ENCODE measurements at regions not wholly inside any gene's neighbourhood (a gene's known extent, or its start where the extent isn't known, plus 50 kb on each side); places are given as distances from the start of the nearest gene placed in this dataset.

DNA sequence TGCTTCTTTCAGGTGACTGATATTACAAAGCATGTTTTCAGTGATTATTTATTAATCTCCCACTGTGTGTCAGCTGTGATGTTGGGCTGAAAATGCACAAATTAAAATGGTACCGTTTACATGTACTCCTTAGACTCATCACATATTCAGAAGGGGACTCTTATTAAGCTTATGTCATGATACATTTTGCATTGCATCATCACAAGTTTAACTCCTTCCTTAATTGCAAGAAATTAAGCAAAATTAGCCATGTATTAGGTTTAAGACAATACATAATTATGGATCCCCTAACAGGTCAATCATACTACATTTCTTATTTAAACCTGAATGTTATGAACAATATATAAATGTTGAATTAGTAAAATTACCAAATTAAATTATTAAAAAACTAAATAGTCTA, 899.1 kb downstream of the TMEM182 start:
- peaks cover 10% of the 10 kb centered on the region for H3K27me3 Mint-ChIP-seq (ENCODE audit: insufficient read depth, unreplicated experiment)

DNA sequence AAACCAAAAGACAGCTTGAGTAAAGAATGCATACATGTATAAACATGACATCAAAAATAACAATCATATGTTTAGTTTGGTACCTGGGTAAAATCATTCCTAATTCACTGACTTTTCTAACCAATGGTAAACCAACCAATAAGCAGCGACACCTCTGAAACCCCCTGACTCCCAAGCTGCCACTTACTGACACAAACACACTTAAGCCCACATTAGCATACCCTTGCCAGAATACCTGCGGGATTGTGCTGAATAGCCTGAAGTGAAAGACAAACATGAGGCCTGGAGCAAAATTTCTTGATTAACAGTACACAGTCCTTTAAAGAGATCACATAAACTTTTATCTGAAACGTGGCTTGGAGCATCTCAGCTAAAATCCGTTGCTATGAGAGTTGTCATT, 902.9 kb downstream of the TMEM182 start:
- H3K4me1 Mint-ChIP-seq (ENCODE audit: insufficient read depth, unreplicated experiment) = no peaks in the 10 kb centered on the region
- H3K36me3 Mint-ChIP-seq (ENCODE audit: insufficient read depth, unreplicated experiment) = no peaks in the 10 kb centered on the region
- intact Hi-C loops (cut with micrococcal nuclease) = no loop called here
- ChIA-PET POLR2A (no interaction called here), CTCF (interaction anchor here (0.7 kb wide), 1 partner anchor 710 kb away, joined by 3 read pairs; no protein-coding TSS in a partner anchor)
- no peak for DNase-seq (ENCODE audit: unreplicated experiment)
- H3K4me3 Mint-ChIP-seq (ENCODE audit: unreplicated experiment) = no peak overlapping the region
- H3K27me3 Mint-ChIP-seq (ENCODE audit: insufficient read depth, unreplicated experiment) = peaks cover 10% of the 10 kb centered on the region
- H3K9me3 Mint-ChIP-seq (ENCODE audit: unreplicated experiment) = no peaks in the 10 kb centered on the region
- no peak overlapping the region for H3K27ac Mint-ChIP-seq (ENCODE audit: low read depth, unreplicated experiment)
- TF ChIP-seq, protein P1, sequence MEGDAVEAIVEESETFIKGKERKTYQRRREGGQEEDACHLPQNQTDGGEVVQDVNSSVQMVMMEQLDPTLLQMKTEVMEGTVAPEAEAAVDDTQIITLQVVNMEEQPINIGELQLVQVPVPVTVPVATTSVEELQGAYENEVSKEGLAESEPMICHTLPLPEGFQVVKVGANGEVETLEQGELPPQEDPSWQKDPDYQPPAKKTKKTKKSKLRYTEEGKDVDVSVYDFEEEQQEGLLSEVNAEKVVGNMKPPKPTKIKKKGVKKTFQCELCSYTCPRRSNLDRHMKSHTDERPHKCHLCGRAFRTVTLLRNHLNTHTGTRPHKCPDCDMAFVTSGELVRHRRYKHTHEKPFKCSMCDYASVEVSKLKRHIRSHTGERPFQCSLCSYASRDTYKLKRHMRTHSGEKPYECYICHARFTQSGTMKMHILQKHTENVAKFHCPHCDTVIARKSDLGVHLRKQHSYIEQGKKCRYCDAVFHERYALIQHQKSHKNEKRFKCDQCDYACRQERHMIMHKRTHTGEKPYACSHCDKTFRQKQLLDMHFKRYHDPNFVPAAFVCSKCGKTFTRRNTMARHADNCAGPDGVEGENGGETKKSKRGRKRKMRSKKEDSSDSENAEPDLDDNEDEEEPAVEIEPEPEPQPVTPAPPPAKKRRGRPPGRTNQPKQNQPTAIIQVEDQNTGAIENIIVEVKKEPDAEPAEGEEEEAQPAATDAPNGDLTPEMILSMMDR (IDR thresholded peaks at IDR 0.05; ENCODE audit: unreplicated experiment) = no peak
- BruUV-seq (replicated peaks) = no TSS peak

More for the DNA sequence above, 899.1 kb downstream of the TMEM182 start:
- H3K27ac Mint-ChIP-seq (ENCODE audit: low read depth, unreplicated experiment) = no peak overlapping the region
- no peaks in the 10 kb centered on the region for H3K9me3 Mint-ChIP-seq (ENCODE audit: unreplicated experiment)
- ChIA-PET POLR2A (no interaction called here), CTCF (no interaction called here)
- no peak overlapping the region for H3K4me3 Mint-ChIP-seq (ENCODE audit: unreplicated experiment)
- TF ChIP-seq, protein P1 (IDR thresholded peaks at IDR 0.05; ENCODE audit: unreplicated experiment) = no peak
- intact Hi-C loops (cut with micrococcal nuclease) = no loop called here
- no peak for DNase-seq (ENCODE audit: unreplicated experiment)
- BruUV-seq (replicated peaks) = no TSS peak
- H3K36me3 Mint-ChIP-seq (ENCODE audit: insufficient read depth, unreplicated experiment) = no peaks in the 10 kb centered on the region
- no peaks in the 10 kb centered on the region for H3K4me1 Mint-ChIP-seq (ENCODE audit: insufficient read depth, unreplicated experiment)

DNA sequence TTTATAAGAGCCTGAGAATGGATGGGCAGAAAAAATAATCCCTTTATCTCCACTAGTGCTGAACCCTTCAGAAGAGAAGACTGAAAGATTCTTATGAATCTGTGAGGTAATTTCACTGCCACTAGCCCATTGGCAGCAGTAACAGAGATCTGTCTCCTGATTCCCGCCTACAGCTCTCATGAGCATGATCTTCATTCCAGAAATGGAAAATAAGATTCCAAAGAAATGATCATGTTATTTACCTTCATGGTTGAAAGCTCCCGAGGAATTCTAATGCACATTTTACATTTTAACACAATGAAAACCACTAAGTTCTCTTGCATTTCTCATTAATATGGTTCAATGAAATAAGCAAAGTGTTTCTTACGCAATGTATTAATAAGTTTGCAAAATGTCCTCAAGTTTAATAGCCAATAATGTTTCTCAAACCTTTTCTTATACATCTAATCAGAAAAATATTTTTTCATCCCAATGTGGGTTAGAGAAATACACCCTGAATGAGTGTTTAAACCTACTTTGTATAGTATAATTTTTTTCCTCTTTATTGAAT, 905.6 kb downstream of the TMEM182 start:
- TF ChIP-seq, protein P1 (IDR thresholded peaks at IDR 0.05; ENCODE audit: unreplicated experiment) = no peak
- CTCF ChIA-PET = interaction anchor here (0.7 kb wide), 1 partner anchor 79 kb away, joined by 3 read pairs; no protein-coding TSS in a partner anchor

DNA sequence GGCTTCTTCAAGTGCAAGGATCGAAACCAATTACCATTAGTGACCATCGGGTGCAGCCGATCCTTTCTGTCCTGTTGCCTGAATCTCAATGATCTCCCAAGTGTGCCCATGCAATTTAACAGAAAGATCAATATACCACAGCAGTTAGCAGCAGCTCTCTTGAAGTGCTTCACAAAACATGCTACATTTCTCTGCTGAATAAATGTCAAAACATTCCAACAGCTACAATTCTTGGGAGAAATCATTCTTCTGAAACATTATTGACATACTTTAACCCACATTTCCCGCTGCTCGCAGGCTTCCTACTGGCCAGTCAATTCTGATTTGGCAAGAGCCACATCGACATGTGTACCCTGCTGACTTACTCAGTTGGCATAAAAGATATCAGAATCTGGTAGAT, 907.7 kb downstream of the TMEM182 start:
- ChIA-PET POLR2A (no interaction called here), CTCF (no interaction called here)
- H3K9me3 Mint-ChIP-seq (ENCODE audit: unreplicated experiment) = peaks cover 2% of the 10 kb centered on the region
- no peaks in the 10 kb centered on the region for H3K27me3 Mint-ChIP-seq (ENCODE audit: insufficient read depth, unreplicated experiment)
- H3K4me1 Mint-ChIP-seq (ENCODE audit: insufficient read depth, unreplicated experiment) = no peaks in the 10 kb centered on the region
- no peak overlapping the region for H3K4me3 Mint-ChIP-seq (ENCODE audit: unreplicated experiment)
- no TSS peak for BruUV-seq (replicated peaks)
- TF ChIP-seq, protein P1 (IDR thresholded peaks at IDR 0.05; ENCODE audit: unreplicated experiment) = no peak
- DNase-seq (ENCODE audit: unreplicated experiment) = no peak
- no peak overlapping the region for H3K27ac Mint-ChIP-seq (ENCODE audit: low read depth, unreplicated experiment)
- no peaks in the 10 kb centered on the region for H3K36me3 Mint-ChIP-seq (ENCODE audit: insufficient read depth, unreplicated experiment)
- intact Hi-C loops (cut with micrococcal nuclease) = no loop called here

More for the DNA sequence above, 905.6 kb downstream of the TMEM182 start:
- Mint-ChIP-seq H3K4me3 (ENCODE audit: unreplicated experiment) (no peak overlapping the region), H3K9me3 (ENCODE audit: unreplicated experiment) (no peaks in the 10 kb centered on the region), H3K36me3 (ENCODE audit: insufficient read depth, unreplicated experiment) (no peaks in the 10 kb centered on the region), H3K4me1 (ENCODE audit: insufficient read depth, unreplicated experiment) (no peaks in the 10 kb centered on the region), H3K27ac (ENCODE audit: low read depth, unreplicated experiment) (no peak overlapping the region), H3K27me3 (ENCODE audit: insufficient read depth, unreplicated experiment) (no peaks in the 10 kb centered on the region)
- DNase-seq (ENCODE audit: unreplicated experiment) = no peak
- POLR2A ChIA-PET = no interaction called here
- intact Hi-C loops (cut with micrococcal nuclease) = no loop called here
- no TSS peak for BruUV-seq (replicated peaks)

Measured in MCF 10A (cell line).